HepG2 (cell line): ENCODE measurements at regions not wholly inside any gene's neighbourhood (a gene's known extent, or its start where the extent isn't known, plus 50 kb on each side); places are given as distances from the start of the nearest gene placed in this dataset.

Experiments used
- ATAC-seq: fragments of 200-7000 bp; cut with Tn5 transposase; 3 replicates; pipeline ENCODE4 v1.9.1; 2020; ENCODE audit warnings: mild to moderate bottlenecking, moderate library complexity
- BruUV-seq: library from RNA; stranded (reverse); fragments of 400-500 nt; replicated peaks from 2 replicates; lab custom pipeline; 2021; lab: Mats Ljungman, UMichigan
- CTCF ChIA-PET: fragments of 300-600 bp; formaldehyde crosslinking; extraction: SDS; loops from one replicate; lab custom pipeline; 2021; ENCODE audit warnings: low total read pairs, inconsistent platforms, low intra/inter-chr PET ratio; lab: Yijun Ruan, JAX
- POLR2A ChIA-PET: fragments of 350-600 bp; sonication (Branson Sonifier 250); formaldehyde crosslinking; loops from one replicate; lab custom pipeline; 2020; ENCODE audit warnings: antibody characterized with exemption, inconsistent platforms; lab: Yijun Ruan, JAX
- DNase-seq: peaks from one replicate; pipeline ENCODE4 v3.0.0-alpha.2; 2015; ENCODE audit warnings: low spot score
- FAIRE-seq: peaks from 3 replicates; lab custom pipeline; 2011; peaks lifted over from hg19 to GRCh38; lab: Jason Lieb, UNC
- H2AFZ ChIP-seq: one replicate; pipeline ENCODE4 v1.6.1; 2011; ENCODE audit warnings: low read length, inconsistent platforms
- H3K27ac ChIP-seq: fragments of 300-600 bp; 3 replicates; pipeline ENCODE4 v1.8.0; 2011; ENCODE audit warnings: mixed run types, mild to moderate bottlenecking, mixed read lengths, low read length, inconsistent platforms; ENCODE audit not compliant: insufficient read depth; ENCODE audit errors: extremely low read length
- H3K27me3 ChIP-seq, 2 experiments: fragments of 200-600 bp in 1 of 2; 2 replicates in 1 of 2; 3 replicates in 1 of 2; pipeline versions ENCODE4 v1.6.0 to v1.8.0; 2011; ENCODE audit warnings: low read length in 2 of 2, mild to moderate bottlenecking in 2 of 2, moderate library complexity in 2 of 2, inconsistent platforms in 1 of 2; ENCODE audit not compliant: insufficient read depth in 2 of 2, control insufficient read depth in 1 of 2
- H3K36me3 ChIP-seq, 2 experiments: fragments of 200-600 bp in 1 of 2; replicated peaks in 1 of 2; 2 replicates in 1 of 2; 3 replicates in 1 of 2; pipeline versions ENCODE4 v1.5.1 to v1.8.0; 2011; ENCODE audit warnings: low read length in 2 of 2, inconsistent platforms in 1 of 2; ENCODE audit not compliant: insufficient read depth in 2 of 2, control insufficient read depth in 1 of 2
- H3K4me1 ChIP-seq: 2 replicates; pipeline ENCODE4 v1.5.1; 2012; ENCODE audit warnings: low read length, inconsistent platforms; ENCODE audit not compliant: insufficient read depth
- H3K4me2 ChIP-seq: 2 replicates; pipeline ENCODE4 v1.6.0; 2011; ENCODE audit warnings: low read depth, low read length, inconsistent platforms
- H3K4me3 ChIP-seq, 3 experiments: fragments of 200-600 bp in 1 of 3; sonication (generic), shearing (Covaris generic) in 1 of 3; replicated peaks in 1 of 3; 2 replicates each; pipeline ENCODE4 v1.5.1; 2011 to 2016; ENCODE audit warnings: low read length in 3 of 3, inconsistent platforms in 2 of 3, low read depth in 2 of 3, mild to moderate bottlenecking in 2 of 3, control low read depth in 1 of 3, mixed read lengths in 1 of 3; ENCODE audit not compliant: insufficient read depth in 1 of 3
- H3K79me2 ChIP-seq: one replicate; pipeline ENCODE4 v1.6.1; 2011; ENCODE audit warnings: low read length, inconsistent platforms; ENCODE audit not compliant: insufficient read depth
- H3K9ac ChIP-seq: 2 replicates; pipeline ENCODE4 v1.6.0; 2011; ENCODE audit warnings: mild to moderate bottlenecking, low read depth, low read length, inconsistent platforms; ENCODE audit not compliant: insufficient read depth
- H3K9me3 ChIP-seq: 2 replicates; pipeline ENCODE4 v1.5.1; 2012; ENCODE audit warnings: mild to moderate bottlenecking, low read length
- H4K20me1 ChIP-seq: 2 replicates; pipeline ENCODE4 v1.6.0; 2011; ENCODE audit warnings: inconsistent platforms, mild to moderate bottlenecking, low read length, moderate library complexity; ENCODE audit not compliant: insufficient read depth
- ARNT ChIP-seq: fragments of 450-650 bp; IDR thresholded peaks from 2 replicates; pipeline ENCODE4 v1.6.1; 2017
- DNMT3B ChIP-seq: conservative IDR thresholded peaks from 2 replicates; pipeline ENCODE4 v1.6.1; 2016; ENCODE audit warnings: missing biosample characterization, control low read depth
- GATAD1 ChIP-seq: IDR thresholded peaks from 2 replicates; pipeline ENCODE4 v1.6.1; 2016; ENCODE audit warnings: missing genetic modification reagents, missing compliant biosample characterization
- NPAS2 ChIP-seq: sonication (generic); formaldehyde crosslinking; IDR thresholded peaks from 2 replicates; pipeline ENCODE4 v1.8.0; 2022; ENCODE audit warnings: mild to moderate bottlenecking, missing genetic modification reagents, borderline replicate concordance
- RARA ChIP-seq: IDR thresholded peaks from 2 replicates; pipeline ENCODE4 v1.6.1; 2016; ENCODE audit warnings: missing genetic modification reagents, missing compliant biosample characterization
- SMAD1 ChIP-seq: sonication (generic); formaldehyde crosslinking; IDR thresholded peaks from 2 replicates; pipeline ENCODE4 v1.4.0; 2020; ENCODE audit warnings: missing genetic modification reagents, low read depth, mild to moderate bottlenecking, borderline replicate concordance
- SOX5 ChIP-seq: IDR thresholded peaks from 2 replicates; pipeline ENCODE4 v1.6.1; 2016; ENCODE audit warnings: borderline replicate concordance
- SYNCRIP ChIP-seq: fragments of 200-400 bp; formaldehyde crosslinking; IDR thresholded peaks from 2 replicates; pipeline ENCODE4 v1.6.1; 2018; ENCODE audit warnings: mild to moderate bottlenecking, low read depth, low read length; ENCODE audit not compliant: insufficient read depth
- ZNF317 ChIP-seq: sonication (generic); formaldehyde crosslinking; IDR thresholded peaks from 2 replicates; pipeline ENCODE4 v1.5.0; 2020; ENCODE audit warnings: mild to moderate bottlenecking, missing genetic modification reagents
- ZNF367 ChIP-seq: sonication (generic); formaldehyde crosslinking; IDR thresholded peaks from 2 replicates; pipeline ENCODE4 v1.4.0; 2020; ENCODE audit warnings: missing genetic modification reagents, borderline replicate concordance
- ZNF567 ChIP-seq: sonication (generic); formaldehyde crosslinking; IDR thresholded peaks from 2 replicates; pipeline ENCODE4 v1.8.1; 2023; ENCODE audit warnings: mild to moderate bottlenecking, missing genetic modification reagents, borderline replicate concordance
- ZNF777 ChIP-seq: sonication (generic); formaldehyde crosslinking; IDR thresholded peaks from 2 replicates; pipeline ENCODE4 v1.4.0; 2020; ENCODE audit warnings: missing genetic modification reagents
- WGBS: methylation state at CpG from one replicate; pipeline ENCODE4 v1.1.6; 2017; ENCODE audit warnings: low lambda C conversion rate; 5-methylcytosine and 5-hydroxymethylcytosine counted together
- in situ Hi-C: cut with HindIII; loops from 2 replicates; pipeline ENCODE4 v1.10.0; 2017; ENCODE audit warnings: low pct_unique_long_range_greater_than_20kb; ENCODE audit not compliant: extremely low pct_ligation_motif_present
- intact Hi-C: fragments of 100-400 bp; cut with micrococcal nuclease; formaldehyde crosslinking; loops from one replicate; pipeline ENCODE4 v1.10.0; 2022; ENCODE audit not compliant: unreplicated experiment
- TF ChIP-seq, protein P1 (sequence below): IDR thresholded peaks from 2 replicates; pipeline ENCODE4 v1.6.1; 2016; ENCODE audit warnings: missing compliant biosample characterization, missing genetic modification reagents, borderline replicate concordance
- TF ChIP-seq, protein P2 (sequence below): sonication (generic); formaldehyde crosslinking; IDR thresholded peaks from 2 replicates; pipeline ENCODE4 v1.5.0; 2020; ENCODE audit warnings: mild to moderate bottlenecking, missing genetic modification reagents
- TF ChIP-seq, protein P3 (sequence below): sonication (generic); formaldehyde crosslinking; IDR thresholded peaks from 2 replicates; pipeline ENCODE4 v1.4.0; 2020; ENCODE audit warnings: missing genetic modification reagents

DNA sequence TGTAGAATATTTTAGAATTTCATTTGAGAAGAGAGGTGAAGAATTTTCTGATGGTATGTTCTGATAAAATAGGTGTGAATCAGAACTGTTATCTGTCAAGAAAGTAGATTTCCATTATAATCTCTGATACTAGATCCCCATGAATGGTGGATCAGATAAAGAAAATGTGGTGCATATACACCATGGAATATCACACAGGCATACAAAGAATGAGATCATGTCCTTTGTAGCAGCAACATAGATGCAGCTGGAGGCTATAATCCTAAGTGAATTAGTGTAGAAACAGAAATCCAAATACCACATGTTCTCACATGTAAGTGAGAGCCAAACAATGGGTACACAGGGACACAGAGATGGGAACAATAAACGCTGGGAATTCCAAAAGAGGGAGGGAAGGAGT is 372.0 kb upstream of the ATP2B1 start:
- Histone ChIP-seq H3K36me3 (no peaks in the 10 kb centered on the region), H3K4me2 (no peak overlapping the region), H2AFZ (no peak overlapping the region), H4K20me1 (no peaks in the 10 kb centered on the region), H3K9me3 (no peaks in the 10 kb centered on the region), H3K4me3 (no peak overlapping the region), H3K27ac (no peak overlapping the region), H3K9ac (no peak overlapping the region)
- intact Hi-C loops = no loop called here
- in situ Hi-C loops = no loop called here
- DNase-seq = no peak
- ChIA-PET CTCF (no interaction called here), POLR2A (no interaction called here)
- BruUV-seq = no TSS peak
- TF ChIP-seq ZNF567 = no peak
- TF ChIP-seq, all 625 proteins: peak for 0
- no peaks in the 10 kb centered on the region for H3K4me1 ChIP-seq
- FAIRE-seq (no peak), ATAC-seq (no peak)
- 8% methylated on average over 1 of the region's 1 CpG for WGBS
- no peaks in the 10 kb centered on the region for H3K79me2 ChIP-seq
- H3K27me3 ChIP-seq = no peaks in the 10 kb centered on the region

DNA sequence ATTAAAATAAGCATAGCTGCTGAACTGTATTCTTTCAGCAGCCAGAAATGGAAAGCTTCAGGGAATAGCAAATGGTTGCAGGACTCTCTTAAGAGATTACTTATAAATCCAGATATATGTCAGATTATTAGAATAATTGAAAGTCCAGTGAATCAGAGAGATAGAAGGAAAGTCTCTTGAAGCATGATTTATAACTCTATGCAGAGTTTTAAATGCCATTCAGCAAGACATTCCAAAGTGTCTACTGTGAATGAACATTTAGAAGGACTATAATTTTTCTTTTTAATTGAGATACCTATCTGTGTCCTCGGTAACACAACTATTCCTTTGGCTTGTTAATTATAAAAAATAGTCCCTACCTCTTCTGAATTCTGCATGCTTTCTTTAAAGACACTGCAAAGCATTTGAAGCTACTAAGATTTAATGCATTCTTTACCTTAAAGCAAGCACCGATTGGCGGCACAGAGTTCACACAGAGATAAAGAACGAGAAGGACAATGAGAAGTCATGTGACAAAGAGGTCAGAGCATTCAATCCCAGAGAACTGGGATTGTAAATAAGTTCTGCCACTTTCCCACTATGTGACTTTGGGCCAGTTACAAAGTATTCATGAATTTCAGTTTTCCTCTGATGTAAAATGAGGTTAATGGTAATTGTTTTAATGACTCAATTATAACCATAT is 371.0 kb upstream of the ATP2B1 start:
- no TSS peak for BruUV-seq
- WGBS = 25% methylated on average over 4 of the region's 4 CpGs
- Histone ChIP-seq H3K9me3 (no peaks in the 10 kb centered on the region), H4K20me1 (no peaks in the 10 kb centered on the region), H3K9ac (no peak overlapping the region), H3K79me2 (no peaks in the 10 kb centered on the region), H3K4me3 (no peak overlapping the region), H3K36me3 (no peaks in the 10 kb centered on the region), H3K27me3 (no peaks in the 10 kb centered on the region), H3K4me2 (no peak overlapping the region), H3K4me1 (no peaks in the 10 kb centered on the region), H3K27ac (no peak overlapping the region), H2AFZ (no peak overlapping the region)
- ChIA-PET POLR2A (no interaction called here), CTCF (no interaction called here)
- DNase-seq (no peak), FAIRE-seq (no peak), ATAC-seq (no peak)
- intact Hi-C loops = no loop called here
- in situ Hi-C loops = no loop called here
- TF ChIP-seq ZNF317 (CRISPR knock-in tag) (no peak), ZNF777 (CRISPR knock-in tag) (no peak), DNMT3B (no peak), NPAS2 (no peak), SOX5 (CRISPR knock-in tag) (no peak), ARNT (no peak), GATAD1 (CRISPR knock-in tag) (no peak), RARA (no peak), ZNF367 (CRISPR knock-in tag) (no peak), SMAD1 (CRISPR knock-in tag) (no peak), SYNCRIP (no peak)
- TF ChIP-seq, protein P1, sequence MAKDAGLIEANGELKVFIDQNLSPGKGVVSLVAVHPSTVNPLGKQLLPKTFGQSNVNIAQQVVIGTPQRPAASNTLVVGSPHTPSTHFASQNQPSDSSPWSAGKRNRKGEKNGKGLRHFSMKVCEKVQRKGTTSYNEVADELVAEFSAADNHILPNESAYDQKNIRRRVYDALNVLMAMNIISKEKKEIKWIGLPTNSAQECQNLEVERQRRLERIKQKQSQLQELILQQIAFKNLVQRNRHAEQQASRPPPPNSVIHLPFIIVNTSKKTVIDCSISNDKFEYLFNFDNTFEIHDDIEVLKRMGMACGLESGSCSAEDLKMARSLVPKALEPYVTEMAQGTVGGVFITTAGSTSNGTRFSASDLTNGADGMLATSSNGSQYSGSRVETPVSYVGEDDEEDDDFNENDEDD (CRISPR knock-in tag) = no peak
- TF ChIP-seq, protein P2, sequence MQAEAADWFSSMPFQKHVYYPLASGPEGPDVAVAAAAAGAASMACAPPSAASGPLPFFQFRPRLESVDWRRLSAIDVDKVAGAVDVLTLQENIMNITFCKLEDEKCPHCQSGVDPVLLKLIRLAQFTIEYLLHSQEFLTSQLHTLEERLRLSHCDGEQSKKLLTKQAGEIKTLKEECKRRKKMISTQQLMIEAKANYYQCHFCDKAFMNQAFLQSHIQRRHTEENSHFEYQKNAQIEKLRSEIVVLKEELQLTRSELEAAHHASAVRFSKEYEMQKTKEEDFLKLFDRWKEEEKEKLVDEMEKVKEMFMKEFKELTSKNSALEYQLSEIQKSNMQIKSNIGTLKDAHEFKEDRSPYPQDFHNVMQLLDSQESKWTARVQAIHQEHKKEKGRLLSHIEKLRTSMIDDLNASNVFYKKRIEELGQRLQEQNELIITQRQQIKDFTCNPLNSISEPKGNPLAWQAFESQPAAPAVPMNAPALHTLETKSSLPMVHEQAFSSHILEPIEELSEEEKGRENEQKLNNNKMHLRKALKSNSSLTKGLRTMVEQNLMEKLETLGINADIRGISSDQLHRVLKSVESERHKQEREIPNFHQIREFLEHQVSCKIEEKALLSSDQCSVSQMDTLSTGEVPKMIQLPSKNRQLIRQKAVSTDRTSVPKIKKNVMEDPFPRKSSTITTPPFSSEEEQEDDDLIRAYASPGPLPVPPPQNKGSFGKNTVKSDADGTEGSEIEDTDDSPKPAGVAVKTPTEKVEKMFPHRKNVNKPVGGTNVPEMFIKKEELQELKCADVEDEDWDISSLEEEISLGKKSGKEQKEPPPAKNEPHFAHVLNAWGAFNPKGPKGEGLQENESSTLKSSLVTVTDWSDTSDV (CRISPR knock-in tag) = no peak
- TF ChIP-seq, protein P3, sequence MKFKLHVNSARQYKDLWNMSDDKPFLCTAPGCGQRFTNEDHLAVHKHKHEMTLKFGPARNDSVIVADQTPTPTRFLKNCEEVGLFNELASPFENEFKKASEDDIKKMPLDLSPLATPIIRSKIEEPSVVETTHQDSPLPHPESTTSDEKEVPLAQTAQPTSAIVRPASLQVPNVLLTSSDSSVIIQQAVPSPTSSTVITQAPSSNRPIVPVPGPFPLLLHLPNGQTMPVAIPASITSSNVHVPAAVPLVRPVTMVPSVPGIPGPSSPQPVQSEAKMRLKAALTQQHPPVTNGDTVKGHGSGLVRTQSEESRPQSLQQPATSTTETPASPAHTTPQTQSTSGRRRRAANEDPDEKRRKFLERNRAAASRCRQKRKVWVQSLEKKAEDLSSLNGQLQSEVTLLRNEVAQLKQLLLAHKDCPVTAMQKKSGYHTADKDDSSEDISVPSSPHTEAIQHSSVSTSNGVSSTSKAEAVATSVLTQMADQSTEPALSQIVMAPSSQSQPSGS (CRISPR knock-in tag) = no peak
